MG63 (cell line): ENCODE measurements at regions not wholly inside any gene's neighbourhood (a gene's known extent, or its start where the extent isn't known, plus 50 kb on each side); places are given as distances from the start of the nearest gene placed in this dataset.

Experiments used
- DNase-seq: peaks from one replicate; pipeline ENCODE4 v3.0.0-alpha.2; 2020
- H3K27me3 ChIP-seq: fragments of 250-450 bp; sonication (Bioruptor Pico); 2 replicates; pipeline ENCODE4 v1.5.1; 2020; ENCODE audit warnings: mild to moderate bottlenecking, moderate library complexity
- H3K36me3 ChIP-seq: fragments of 250-450 bp; sonication (Bioruptor Pico); 2 replicates; pipeline ENCODE4 v1.5.1; 2020; ENCODE audit warnings: mild to moderate bottlenecking, moderate library complexity
- H3K4me3 ChIP-seq: fragments of 250-450 bp; sonication (Bioruptor Pico); 2 replicates; pipeline ENCODE4 v1.5.1; 2020; ENCODE audit warnings: mild to moderate bottlenecking, moderate library complexity
- H3K9me3 ChIP-seq: fragments of 250-450 bp; sonication (Bioruptor Pico); 2 replicates; pipeline ENCODE4 v1.5.1; 2020; ENCODE audit warnings: mild to moderate bottlenecking, moderate library complexity

GRCh38 chr16:27698266-27698665, 148.3 kb downstream of the KATNIP start:
- Histone ChIP-seq H3K36me3 (peaks cover 3% of the 10 kb centered on the region), H3K9me3 (no peaks in the 10 kb centered on the region), H3K4me3 (no peak overlapping the region), H3K27me3 (no peaks in the 10 kb centered on the region)
- DNase-seq, result no peak

- H3K9me3 ChIP-seq, result no peaks in the 10 kb centered on the region
- H3K27me3 ChIP-seq, result no peaks in the 10 kb centered on the region
- no peak overlapping the region for H3K4me3 ChIP-seq
- DNase-seq, result no peak
- H3K36me3 ChIP-seq, result peaks cover 3% of the 10 kb centered on the region
Measured at GRCh38 chr16:27698746-27699145, 148.8 kb downstream of the KATNIP start.

GRCh38 chr16:27699540-27699939, 149.6 kb downstream of the KATNIP start:
- Histone ChIP-seq H3K9me3 (no peaks in the 10 kb centered on the region), H3K36me3 (peaks cover 3% of the 10 kb centered on the region)

GRCh38 chr16:27700304-27700995, 150.5 kb downstream of the KATNIP start:
- Histone ChIP-seq H3K4me3 (no peak overlapping the region), H3K27me3 (no peaks in the 10 kb centered on the region), H3K36me3 (peaks cover 3% of the 10 kb centered on the region), H3K9me3 (no peaks in the 10 kb centered on the region)
- no peak for DNase-seq

More at GRCh38 chr16:27699540-27699939, 149.6 kb downstream of the KATNIP start:
- H3K4me3 ChIP-seq, result no peak overlapping the region
- no peaks in the 10 kb centered on the region for H3K27me3 ChIP-seq
- no peak for DNase-seq

- Histone ChIP-seq H3K9me3 (no peaks in the 10 kb centered on the region), H3K4me3 (no peak overlapping the region), H3K36me3 (peaks cover 3% of the 10 kb centered on the region), H3K27me3 (no peaks in the 10 kb centered on the region)
- no peak for DNase-seq
Measured at GRCh38 chr16:27701381-27701780, 151.4 kb downstream of the KATNIP start.

GRCh38 chr16:27703121-27703520, 153.2 kb downstream of the KATNIP start:
- H3K4me3 ChIP-seq, result no peak overlapping the region
- H3K9me3 ChIP-seq, result no peaks in the 10 kb centered on the region
- peaks cover 3% of the 10 kb centered on the region for H3K36me3 ChIP-seq
- H3K27me3 ChIP-seq, result no peaks in the 10 kb centered on the region
- DNase-seq, result no peak

- DNase-seq, result no peak
- H3K36me3 ChIP-seq, result peaks cover 3% of the 10 kb centered on the region
- H3K4me3 ChIP-seq, result no peak overlapping the region
- H3K27me3 ChIP-seq, result no peaks in the 10 kb centered on the region
- H3K9me3 ChIP-seq, result no peaks in the 10 kb centered on the region
Measured at GRCh38 chr16:27703545-27703944, 153.6 kb downstream of the KATNIP start.

GRCh38 chr16:27704252-27704651, 154.3 kb downstream of the KATNIP start:
- Histone ChIP-seq H3K36me3 (peaks cover 5% of the 10 kb centered on the region), H3K27me3 (no peaks in the 10 kb centered on the region)

GRCh38 chr16:27706156-27706865, 156.4 kb downstream of the KATNIP start:
- Histone ChIP-seq H3K9me3 (no peaks in the 10 kb centered on the region), H3K4me3 (no peak overlapping the region), H3K36me3 (peaks cover 3% of the 10 kb centered on the region), H3K27me3 (no peaks in the 10 kb centered on the region)
- no peak for DNase-seq

More at GRCh38 chr16:27704252-27704651, 154.3 kb downstream of the KATNIP start:
- no peaks in the 10 kb centered on the region for H3K9me3 ChIP-seq
- no peak for DNase-seq
- no peak overlapping the region for H3K4me3 ChIP-seq

GRCh38 chr16:27706866-27707685, 157.1 kb downstream of the KATNIP start:
- peaks cover 3% of the 10 kb centered on the region for H3K36me3 ChIP-seq
- no peaks in the 10 kb centered on the region for H3K9me3 ChIP-seq
- H3K4me3 ChIP-seq, result no peak overlapping the region
- no peak for DNase-seq
- H3K27me3 ChIP-seq, result no peaks in the 10 kb centered on the region

- no peaks in the 10 kb centered on the region for H3K9me3 ChIP-seq
- no peaks in the 10 kb centered on the region for H3K27me3 ChIP-seq
- no peak for DNase-seq
- H3K36me3 ChIP-seq, result peaks cover 3% of the 10 kb centered on the region
- H3K4me3 ChIP-seq, result no peak overlapping the region
Measured at GRCh38 chr16:27708651-27709050, 158.7 kb downstream of the KATNIP start.

GRCh38 chr16:27712251-27712711, 162.3 kb downstream of the KATNIP start:
- DNase-seq, result no peak
- no peak overlapping the region for H3K4me3 ChIP-seq
- no peaks in the 10 kb centered on the region for H3K9me3 ChIP-seq
- H3K27me3 ChIP-seq, result no peaks in the 10 kb centered on the region
- H3K36me3 ChIP-seq, result peaks cover 3% of the 10 kb centered on the region

GRCh38 chr16:27717726-27718125, 167.8 kb downstream of the KATNIP start:
- Histone ChIP-seq H3K36me3 (no peaks in the 10 kb centered on the region; the same call in 1 of the 2 replicates), H3K4me3 (no peak overlapping the region), H3K27me3 (no peaks in the 10 kb centered on the region), H3K9me3 (no peaks in the 10 kb centered on the region)
- no peak for DNase-seq

GRCh38 chr16:27718201-27719105, 168.5 kb downstream of the KATNIP start:
- no peak for DNase-seq
- Histone ChIP-seq H3K4me3 (no peak overlapping the region), H3K9me3 (no peaks in the 10 kb centered on the region), H3K27me3 (no peaks in the 10 kb centered on the region), H3K36me3 (no peaks in the 10 kb centered on the region; the same call in 1 of the 2 replicates)

GRCh38 chr16:27719106-27719445, 169.1 kb downstream of the KATNIP start:
- H3K36me3 ChIP-seq, result no peaks in the 10 kb centered on the region; the same call in 1 of the 2 replicates
- no peak overlapping the region for H3K4me3 ChIP-seq
- no peaks in the 10 kb centered on the region for H3K9me3 ChIP-seq
- no peaks in the 10 kb centered on the region for H3K27me3 ChIP-seq
- no peak for DNase-seq
